ENCODE measurements at regions not wholly inside any gene's neighbourhood (a gene's known extent, or its start where the extent isn't known, plus 50 kb on each side); places are given as distances from the start of the nearest gene placed in this dataset.

- no peak for TF ChIP-seq CTCF (conservative IDR thresholded peaks at IDR 0.05)
- TF ChIP-seq ZFX (IDR thresholded peaks at IDR 0.05) = no peak
Observed at GRCh38 chr12:82554529-82554928, 132.2 kb upstream of the TMTC2 start.
